HG02571 (cell line): ENCODE measurements at regions not wholly inside any gene's neighbourhood (a gene's known extent, or its start where the extent isn't known, plus 50 kb on each side); places are given as distances from the start of the nearest gene placed in this dataset.
"Not testable (repeated sequence)": the region's sequence is repeated elsewhere in the genome, so short reads cannot be mapped to it uniquely, and the experiment has no call there.

Experiments
- ATAC-seq: cut with Tn5 transposase; IDR thresholded peaks from one replicate; pipeline ENCODE4 v1.9.1; 2021; ENCODE audit warnings: mild to moderate bottlenecking, moderate library complexity; ENCODE audit not compliant: unreplicated experiment

DNA sequence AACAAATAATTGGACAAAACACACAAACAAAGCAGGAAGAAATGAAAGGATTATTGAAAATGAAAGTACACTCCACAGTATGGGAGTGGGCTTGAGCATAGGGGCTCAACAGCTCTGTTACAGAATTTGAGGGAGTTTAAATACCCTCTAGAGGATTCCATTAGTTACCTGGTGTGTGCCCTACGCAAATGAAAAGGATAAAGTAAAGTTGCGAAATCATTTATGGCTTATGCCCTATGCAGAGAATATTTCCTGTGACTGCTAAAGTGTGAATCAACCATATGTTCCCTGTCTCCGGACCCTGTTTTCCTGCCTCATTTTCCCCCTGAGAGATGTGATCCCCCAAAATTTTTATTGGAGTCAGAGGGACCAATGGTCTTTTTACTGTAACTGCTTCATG is 634.6 kb upstream of the CNTNAP2 start:
- ATAC-seq: no peak

DNA sequence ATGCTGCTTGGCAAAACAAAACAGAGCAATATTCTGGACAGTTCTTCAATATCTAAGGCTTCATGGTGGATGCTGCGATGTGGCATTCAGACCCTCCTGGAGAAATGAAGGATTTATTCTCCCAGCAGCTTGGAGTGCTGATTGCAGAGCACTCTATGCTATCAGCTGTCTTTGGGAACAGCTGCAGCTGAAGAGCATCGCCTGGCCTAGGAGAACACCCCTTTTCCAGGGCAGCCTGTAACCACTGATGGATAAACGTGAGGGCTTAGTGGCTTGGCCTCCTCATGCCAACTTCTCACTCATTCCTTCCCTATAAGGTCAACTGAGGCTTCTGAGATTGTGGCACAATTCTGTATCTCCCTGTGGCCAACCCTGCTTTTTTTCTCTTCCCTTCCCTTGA is 638.1 kb upstream of the CNTNAP2 start:
- ATAC-seq: no peak

DNA sequence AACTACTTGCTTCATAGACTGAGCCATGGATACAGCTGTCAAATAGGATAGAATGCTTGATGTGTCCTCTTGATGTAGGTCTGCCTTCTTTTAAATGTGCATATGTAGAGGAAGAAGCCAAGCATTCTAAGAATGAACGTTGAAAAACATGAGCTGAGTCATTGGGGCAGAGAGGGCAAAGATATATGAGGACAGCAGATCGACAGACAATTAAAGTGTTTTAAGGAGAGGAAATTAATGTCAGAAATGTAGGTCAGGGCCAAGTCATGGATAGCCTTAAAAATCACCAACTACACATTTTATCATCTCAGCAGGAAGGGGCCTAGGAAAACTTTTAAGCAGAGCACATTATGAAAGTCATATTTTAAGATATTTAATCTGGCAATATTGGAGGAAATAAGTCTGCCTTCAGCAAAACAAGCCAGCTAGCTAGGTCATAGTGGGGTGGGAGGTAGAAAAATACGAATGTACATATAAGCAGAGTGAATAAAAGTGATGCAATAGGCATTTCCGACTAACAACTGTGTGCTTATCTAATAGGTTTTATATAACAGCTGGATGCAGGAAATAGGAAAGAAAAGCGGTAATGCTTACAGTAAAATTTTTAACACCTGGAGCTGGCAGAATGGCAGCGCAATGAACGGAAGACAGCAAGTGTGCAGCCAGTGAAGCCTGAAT is 638.3 kb upstream of the TPK1 start:
- ATAC-seq: no peak

DNA sequence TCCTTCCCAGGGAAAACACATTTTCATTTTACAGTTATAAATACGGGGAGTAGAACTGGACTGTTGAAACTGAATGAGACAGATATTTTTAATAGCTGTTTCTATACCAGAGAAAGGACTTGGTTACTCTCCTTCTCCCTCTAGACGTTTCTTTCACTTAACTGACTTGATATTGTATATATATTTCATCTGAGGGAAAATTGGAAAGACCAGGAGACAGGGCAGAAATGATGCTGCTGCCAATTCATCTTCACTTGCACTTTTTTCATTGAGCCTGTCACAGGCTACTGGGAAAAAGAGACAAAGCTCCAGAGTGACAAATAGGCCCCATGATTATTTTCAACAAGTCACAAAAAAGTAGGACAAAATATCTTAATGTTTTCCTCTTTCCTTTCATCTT is 636.0 kb upstream of the TPK1 start:
- no peak for ATAC-seq

DNA sequence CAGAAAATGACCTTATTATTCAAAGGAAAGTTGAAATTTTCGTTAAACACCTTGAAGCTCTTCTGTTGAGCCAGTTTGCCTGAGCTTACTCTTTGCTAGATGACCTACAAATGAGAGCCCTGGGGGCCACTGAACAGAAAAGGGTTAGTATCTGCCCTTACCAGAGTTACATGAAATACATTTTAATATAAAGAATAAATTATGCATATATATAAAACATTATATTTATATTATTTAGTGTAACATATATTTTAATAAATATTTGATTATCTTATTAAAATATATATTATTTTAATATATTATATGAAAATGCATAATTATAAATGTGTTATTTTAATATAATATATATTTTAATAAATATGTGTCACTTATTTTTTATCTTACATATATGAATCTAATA is 628.4 kb upstream of the TPK1 start:
- ATAC-seq: no peak

DNA sequence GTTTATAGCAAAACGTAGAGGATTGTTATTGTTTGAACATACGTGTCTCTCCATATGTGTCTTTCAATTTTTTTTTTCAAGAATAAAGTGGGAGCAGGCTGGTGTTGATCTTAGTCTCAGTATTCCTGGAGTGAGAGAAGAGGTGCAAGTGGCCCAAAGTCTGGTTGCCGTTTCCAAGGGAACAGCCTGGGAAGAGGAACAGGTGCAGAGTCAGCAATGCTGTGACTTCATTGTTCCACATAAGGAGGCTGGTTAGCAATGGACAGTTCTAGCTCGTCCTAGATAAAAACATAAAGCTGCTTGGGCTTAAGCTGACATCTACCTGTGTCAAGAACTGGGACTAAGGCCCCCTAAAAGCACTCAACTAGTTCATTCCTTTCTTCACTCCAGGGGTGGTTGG is 626.6 kb upstream of the TPK1 start:
- ATAC-seq: no peak

DNA sequence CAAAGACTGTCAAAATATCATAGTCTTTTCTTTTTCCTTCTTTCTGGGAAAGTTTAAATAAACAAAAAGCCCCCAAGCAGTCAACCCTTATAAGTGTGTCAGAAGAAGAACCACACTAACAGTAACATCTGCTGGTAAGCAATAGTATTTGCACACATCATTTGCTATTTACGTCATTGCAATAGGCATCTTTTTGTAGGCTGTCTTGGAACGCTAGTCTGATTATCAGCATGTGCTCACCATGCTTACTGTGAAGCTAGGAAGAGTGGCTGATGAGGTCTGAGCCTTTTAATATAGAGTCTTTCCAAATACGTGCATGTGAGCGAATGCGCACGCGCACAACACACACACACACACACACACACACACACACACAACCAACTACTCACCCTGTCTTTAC is 599.0 kb upstream of the TPK1 start:
- no peak for ATAC-seq

DNA sequence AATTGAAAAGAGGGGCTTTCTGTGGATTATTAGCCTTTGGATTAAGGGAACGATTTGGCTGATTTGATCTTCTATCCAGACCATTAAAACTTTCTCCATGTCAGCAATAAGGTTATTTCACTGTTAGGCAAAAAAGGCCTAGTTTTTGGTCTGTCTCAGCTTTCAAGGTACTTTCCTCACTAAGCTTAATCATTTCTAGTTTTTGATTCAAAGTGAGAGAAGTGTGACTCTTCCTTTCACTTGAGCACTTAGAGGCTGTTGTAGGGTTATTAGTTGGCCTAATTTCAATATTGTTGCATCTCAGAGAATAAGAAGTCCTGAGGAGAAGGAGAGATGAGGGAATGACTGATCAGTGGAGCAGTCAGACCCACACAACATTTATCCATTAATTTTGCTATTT is 596.0 kb upstream of the TPK1 start:
- ATAC-seq: peak; percentile 53

DNA sequence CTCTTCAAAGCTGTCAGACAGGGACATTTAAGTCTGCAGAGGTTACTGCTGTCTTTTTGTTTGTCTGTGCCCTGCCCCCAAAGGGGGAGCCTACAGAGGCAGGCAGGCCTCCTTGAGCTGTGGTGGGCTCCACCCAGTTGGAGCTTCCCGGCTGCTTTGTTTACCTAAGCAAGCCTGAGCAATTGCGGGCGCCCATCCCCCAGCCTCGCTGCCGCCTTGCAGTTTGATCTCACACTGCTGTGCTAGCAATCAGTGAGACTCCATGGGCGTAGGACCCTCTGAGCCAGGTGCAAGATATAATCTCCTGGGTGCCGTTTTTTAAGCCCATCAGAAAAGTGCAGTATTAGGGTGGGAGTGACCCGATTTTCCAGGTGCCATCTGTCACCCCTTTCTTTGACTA is 582.6 kb upstream of the TPK1 start:
- ATAC-seq: not testable (repeated sequence)

DNA sequence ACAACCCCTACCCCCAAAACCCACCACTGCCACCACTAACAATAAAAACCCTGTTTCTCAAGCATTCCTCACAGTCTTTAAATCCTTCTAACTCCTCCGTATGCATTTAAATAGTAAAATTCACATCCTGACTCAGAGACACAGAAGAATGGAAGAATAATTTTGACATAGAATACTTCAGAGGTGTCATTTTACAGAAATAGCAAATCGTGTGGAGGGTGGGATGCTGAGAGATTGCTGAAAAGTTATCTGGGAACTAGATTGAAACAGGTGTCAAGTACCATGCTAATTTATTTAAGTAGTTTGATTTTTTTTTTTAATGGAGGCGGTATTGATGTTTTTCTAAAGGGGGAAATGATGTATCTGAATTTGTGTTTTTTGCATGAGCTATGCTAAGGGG is 575.2 kb upstream of the TPK1 start:
- ATAC-seq: no peak

DNA sequence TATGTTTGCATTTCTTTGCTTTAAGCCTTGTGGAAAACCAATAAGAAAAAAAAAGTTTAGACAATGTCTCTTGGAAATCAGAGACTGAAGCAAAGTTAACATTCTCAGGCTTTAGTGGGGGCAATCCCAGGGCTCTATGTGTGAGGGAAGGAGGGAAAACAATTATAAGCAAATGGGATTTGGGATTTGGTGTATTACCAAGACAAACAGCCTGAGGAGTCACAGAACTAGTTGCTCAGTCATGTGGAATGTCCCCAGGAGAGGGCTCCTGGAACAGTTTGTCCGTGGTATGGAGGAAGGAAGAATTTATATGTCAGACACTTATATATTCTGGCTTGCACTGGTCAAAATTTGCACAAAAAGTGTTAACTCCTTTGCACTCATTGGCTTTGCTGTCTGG is 562.9 kb upstream of the TPK1 start:
- ATAC-seq: no peak

DNA sequence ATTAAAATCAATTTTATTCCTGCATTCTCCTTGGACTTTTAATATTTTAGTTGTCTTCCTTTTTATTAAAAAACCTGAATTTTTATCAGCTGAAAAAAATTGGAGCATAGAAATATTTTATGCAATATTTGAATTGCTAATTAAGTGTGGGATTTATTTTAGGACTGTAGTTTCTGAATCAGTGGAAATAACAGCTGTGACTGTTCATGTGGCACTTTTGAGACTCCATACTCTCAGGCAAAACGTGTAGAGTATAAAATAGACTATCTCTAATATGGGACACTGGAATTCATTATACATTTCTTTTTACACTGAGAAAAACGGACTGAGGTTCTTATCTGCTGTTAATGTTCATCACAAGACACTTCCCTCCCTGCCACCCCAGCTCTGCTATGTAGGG is 558.3 kb upstream of the TPK1 start:
- no peak for ATAC-seq

DNA sequence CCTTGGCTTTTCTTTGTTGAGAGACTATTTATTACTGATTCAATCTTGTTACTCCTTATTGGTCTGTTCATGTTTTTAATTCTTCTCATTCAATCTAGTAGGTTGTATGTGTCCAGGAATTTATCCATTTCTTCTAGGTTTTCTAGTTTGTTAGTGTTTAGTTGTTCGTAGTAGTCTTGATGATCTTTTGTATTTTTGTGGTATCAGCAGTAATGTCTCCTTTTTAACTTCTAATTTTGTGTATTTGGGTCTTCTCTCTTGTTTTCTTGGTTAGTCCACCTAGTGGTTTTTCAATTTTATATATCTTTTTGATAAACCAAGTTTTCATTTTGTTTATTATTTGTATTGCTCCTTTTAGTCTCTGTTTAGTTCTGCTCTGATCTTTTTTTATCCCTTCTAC is 546.9 kb upstream of the TPK1 start:
- ATAC-seq: no peak

DNA sequence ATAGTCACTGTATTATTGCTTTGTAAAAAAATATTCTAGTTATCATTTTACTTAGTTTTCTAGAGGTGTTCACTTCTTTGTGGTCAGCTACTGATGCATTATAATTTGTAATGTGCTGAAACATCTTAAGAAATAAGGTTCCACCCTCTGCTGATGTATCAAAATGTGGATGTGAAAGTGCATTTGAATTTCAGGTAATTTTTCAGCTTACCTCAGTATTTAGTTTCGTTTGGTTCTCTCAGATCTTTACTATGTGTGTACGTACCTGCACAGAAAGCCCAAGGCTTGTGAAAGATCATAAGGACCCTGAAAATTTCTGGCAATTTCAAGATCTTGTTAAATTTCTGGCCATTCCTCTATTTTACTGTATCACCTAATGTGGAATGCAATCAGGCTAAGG is 542.3 kb upstream of the TPK1 start:
- ATAC-seq: no peak

DNA sequence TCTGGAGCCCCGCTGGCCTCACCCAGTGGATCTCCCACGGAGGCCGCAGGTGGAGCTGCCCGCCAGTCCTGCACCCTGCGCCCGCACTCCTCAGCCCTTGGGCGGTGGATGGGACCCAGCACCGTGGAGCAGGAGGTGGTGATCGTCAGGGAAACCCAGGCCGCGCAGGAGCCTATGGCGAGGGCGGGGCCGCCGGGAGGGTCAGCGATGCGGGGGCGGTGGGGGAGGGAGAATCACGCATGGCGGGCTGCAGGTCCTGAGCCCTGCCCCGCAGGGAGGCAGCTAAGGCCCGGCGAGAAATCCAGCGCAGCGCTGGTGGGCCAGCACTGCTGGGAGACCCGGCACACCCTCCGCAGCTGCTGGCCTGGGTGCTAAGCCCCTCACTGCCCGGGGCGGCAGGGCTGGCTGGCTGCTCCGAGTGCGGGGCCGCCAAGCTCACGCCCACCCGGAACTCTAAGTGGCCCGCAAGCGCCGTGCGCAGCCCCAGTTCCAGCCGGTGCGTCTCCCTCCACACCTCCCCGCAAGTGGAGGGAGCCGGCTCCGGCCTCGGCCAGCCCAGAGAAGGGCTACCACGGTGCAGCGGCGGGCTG is 524.8 kb upstream of the TPK1 start:
- no peak for ATAC-seq

DNA sequence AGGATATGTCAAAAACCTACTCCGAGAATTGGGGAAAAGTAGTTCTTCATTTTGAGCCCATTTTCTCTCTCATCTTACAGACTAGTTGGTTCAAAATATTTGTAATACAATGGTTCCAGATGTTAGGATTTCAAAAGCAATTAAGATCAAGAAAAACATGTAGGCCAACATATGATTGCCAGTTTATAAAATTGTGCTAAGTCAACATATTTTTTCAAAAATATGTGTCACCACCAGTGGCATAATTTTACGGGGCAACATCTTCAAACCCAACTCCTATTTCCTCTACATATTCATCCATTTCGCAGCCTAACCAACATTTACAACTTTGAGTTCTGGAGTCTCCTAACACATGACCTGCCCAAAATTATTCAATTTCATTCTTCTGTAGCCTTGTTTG is 514.5 kb upstream of the TPK1 start:
- no peak for ATAC-seq

DNA sequence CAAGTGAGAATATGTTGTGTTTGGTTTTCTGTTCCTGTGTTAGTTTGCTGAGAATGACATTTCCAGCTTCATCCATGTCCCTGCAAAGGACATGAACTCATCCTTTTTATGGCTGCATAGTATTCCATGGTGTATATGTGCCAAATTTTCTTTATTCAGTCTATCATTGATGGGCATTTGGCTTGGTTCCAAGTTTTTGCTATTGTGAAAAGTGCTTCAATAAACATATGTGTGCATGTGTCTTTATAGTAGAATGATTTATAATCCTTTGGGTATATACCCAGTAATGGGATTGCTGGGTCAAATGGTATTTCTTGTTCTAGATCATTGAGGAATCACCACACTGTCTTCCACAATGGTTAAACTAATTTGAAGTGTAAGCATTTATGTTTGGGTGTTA is 513.6 kb upstream of the TPK1 start:
- not testable (repeated sequence) for ATAC-seq

DNA sequence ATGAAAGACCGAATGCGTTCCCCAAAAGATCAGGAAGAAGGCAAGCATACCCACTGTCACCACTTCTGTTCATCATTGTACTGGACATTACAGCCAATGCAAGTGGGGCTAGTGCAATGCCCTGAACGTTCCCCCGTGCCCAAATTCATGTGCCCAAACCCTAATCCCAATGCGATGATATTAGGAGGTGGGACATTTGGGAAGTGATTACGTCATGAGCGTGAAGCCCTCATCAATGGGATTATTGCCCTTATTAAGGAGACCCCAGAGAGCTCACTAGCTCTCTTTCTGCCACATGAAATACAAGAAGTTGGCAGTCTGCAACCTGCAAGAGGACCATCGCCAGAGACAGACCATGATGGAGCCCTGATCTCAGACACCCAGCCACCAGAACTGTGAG is 511.4 kb upstream of the TPK1 start:
- ATAC-seq: no peak

DNA sequence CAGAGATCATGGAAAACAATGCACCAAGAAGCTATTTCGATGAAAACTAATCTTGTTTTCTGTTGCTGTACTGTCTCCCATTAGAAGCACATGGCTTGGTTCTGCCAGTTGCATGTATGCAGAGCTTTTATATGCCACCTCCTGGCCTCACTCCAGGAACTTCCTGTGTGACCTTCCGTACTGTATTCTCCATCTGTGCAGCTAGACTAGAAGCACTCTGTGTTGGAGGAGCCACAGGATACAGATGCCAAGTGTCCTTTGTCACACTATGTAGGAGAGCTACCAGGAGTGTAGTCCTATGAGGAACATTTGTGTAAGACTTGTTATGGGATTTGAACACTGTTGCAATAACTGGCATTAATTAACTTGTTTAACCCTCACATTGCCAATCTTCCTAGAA is 503.5 kb upstream of the TPK1 start:
- ATAC-seq: no peak

DNA sequence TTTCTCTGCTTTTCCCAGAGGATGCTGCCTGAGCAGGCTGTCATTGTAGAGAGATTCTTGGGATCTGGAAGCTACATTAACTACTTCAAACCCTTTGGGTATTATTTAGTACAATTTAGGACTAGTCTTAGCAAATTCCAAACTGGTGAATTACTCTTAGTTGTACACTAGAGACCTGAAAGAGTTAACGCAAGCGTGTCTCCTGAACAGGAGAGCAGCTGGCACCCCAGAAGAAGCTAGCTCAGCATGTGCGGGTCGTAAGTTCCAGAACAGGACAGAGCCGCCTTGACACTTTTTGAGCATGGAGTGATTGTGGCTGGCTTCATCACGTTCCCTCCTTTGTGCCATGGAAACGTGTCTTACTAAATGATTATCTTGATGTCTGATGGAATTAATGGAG is 495.7 kb upstream of the TPK1 start:
- ATAC-seq: no peak

DNA sequence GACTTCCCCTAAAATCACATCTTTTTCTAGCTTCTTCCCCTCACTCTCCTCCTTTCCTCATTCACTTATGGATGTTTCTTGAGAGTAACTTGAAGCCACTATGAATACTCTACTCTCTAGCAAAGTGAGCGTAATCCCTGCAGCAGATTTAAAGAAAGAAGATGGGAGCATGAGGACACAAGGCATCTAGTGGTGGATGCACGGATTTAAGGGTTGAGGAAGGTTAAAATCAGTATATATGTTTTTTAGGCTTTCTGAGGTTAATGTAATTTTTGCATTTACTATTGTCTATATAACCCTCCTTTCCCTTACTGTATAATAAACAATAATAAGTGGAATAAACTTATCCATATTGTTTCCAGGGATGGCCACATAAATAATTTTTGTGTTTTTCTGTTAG is 495.2 kb upstream of the TPK1 start:
- no peak for ATAC-seq

DNA sequence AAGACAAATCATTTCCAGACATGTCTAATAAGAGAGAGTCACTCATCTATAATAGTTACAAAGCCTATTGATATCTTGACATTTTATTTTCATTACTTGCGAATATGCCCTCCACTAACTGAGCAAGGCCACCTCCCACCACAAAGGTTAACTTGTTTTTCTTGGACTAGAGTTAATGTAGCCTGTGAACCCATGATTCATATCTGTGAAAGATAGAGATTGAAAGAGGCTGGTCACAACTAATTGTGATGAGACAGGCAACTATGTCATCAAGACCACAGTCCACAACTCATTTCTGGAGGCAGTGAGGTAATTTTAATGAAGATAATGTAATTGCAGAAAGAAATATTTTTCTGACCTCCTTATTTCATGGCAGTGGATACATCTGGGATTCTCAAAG is 491.8 kb upstream of the TPK1 start:
- no peak for ATAC-seq

DNA sequence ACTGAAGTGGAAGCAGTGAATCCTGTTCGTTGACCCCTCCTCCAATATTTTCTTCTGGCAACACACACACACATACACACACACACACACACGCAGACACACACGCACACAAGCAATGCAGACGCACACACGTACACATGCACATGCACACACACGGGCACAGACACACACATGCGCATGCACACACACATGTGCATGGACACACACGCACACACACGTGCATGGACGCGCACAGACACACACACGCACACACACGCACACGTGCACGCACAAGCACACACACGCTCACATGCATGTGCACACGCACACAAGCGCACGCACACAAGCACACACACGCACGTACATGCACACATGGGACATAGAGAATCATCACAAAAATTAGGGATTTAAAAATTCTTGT is 488.2 kb upstream of the TPK1 start:
- ATAC-seq: no peak
